PFSK-1 (cell line): ENCODE measurements at regions not wholly inside any gene's neighbourhood (a gene's known extent, or its start where the extent isn't known, plus 50 kb on each side); places are given as distances from the start of the nearest gene placed in this dataset.

Experiments used
- FOXP2 ChIP-seq: optimal IDR thresholded peaks from 2 replicates; pipeline ENCODE3; 2011; ENCODE audit warnings: borderline replicate concordance, control low read depth, inconsistent platforms; ENCODE audit not compliant: insufficient read depth; ENCODE audit errors: extremely low read length, extremely low read depth
- POLR2AphosphoS5 ChIP-seq: IDR thresholded peaks from 2 replicates; pipeline ENCODE4 v1.6.1; 2012; ENCODE audit warnings: low read depth, mild to moderate bottlenecking, control low read depth, low read length, moderate library complexity
- REST ChIP-seq, 2 experiments: IDR thresholded peaks; 2 replicates each; pipeline versions ENCODE4 v1.6.1 to v1.8.0; 2011 to 2012; ENCODE audit warnings: low read depth in 2 of 2, low read length in 2 of 2, control low read depth in 1 of 2, inconsistent platforms in 1 of 2, mild to moderate bottlenecking in 1 of 2, moderate library complexity in 1 of 2; ENCODE audit not compliant: insufficient read depth in 1 of 2
- SIN3A ChIP-seq: IDR thresholded peaks from 2 replicates; pipeline ENCODE4 v1.6.1; 2012; ENCODE audit warnings: mild to moderate bottlenecking, low read length, moderate library complexity, borderline replicate concordance; ENCODE audit not compliant: insufficient read depth
- TAF1 ChIP-seq: IDR thresholded peaks from 2 replicates; pipeline ENCODE4 v1.6.1; 2012; ENCODE audit warnings: low read length, control low read depth, borderline replicate concordance; ENCODE audit not compliant: insufficient read depth

GRCh38 chr3:5811016-5811415 lies 623.5 kb downstream of the EDEM1 start:
- TF ChIP-seq POLR2AphosphoS5 (no peak), SIN3A (no peak), TAF1 (no peak), REST (IDR thresholded peaks at IDR 0.05; ENCODE audit: insufficient read depth in 1 of 2, low read depth in 2 of 2, low read length in 2 of 2) (no peak), FOXP2 (no peak)

GRCh38 chr3:5813521-5813920 lies 626.0 kb downstream of the EDEM1 start:
- TF ChIP-seq REST (IDR thresholded peaks at IDR 0.05; ENCODE audit: insufficient read depth in 1 of 2, low read depth in 2 of 2, low read length in 2 of 2) (no peak), TAF1 (no peak), FOXP2 (no peak), POLR2AphosphoS5 (no peak)

- TF ChIP-seq POLR2AphosphoS5: no peak
- no peak for TF ChIP-seq TAF1
- TF ChIP-seq FOXP2: no peak
- no peak for TF ChIP-seq SIN3A
- no peak for TF ChIP-seq REST (IDR thresholded peaks at IDR 0.05; ENCODE audit: insufficient read depth in 1 of 2, low read depth in 2 of 2, low read length in 2 of 2)
Observed at GRCh38 chr3:5822843-5823242, 635.3 kb downstream of the EDEM1 start.

GRCh38 chr3:5826467-5826866 lies 639.0 kb downstream of the EDEM1 start:
- TF ChIP-seq SIN3A (no peak), REST (IDR thresholded peaks at IDR 0.05; ENCODE audit: insufficient read depth in 1 of 2, low read depth in 2 of 2, low read length in 2 of 2) (no peak), POLR2AphosphoS5 (no peak), FOXP2 (no peak), TAF1 (no peak)

- TF ChIP-seq REST (IDR thresholded peaks at IDR 0.05; ENCODE audit: insufficient read depth in 1 of 2, low read depth in 2 of 2, low read length in 2 of 2) (no peak), SIN3A (no peak), POLR2AphosphoS5 (no peak), FOXP2 (no peak), TAF1 (no peak)
Observed at GRCh38 chr3:5828251-5828650, 640.7 kb downstream of the EDEM1 start.
